ENCODE measurements at regions not wholly inside any gene's neighbourhood (a gene's known extent, or its start where the extent isn't known, plus 50 kb on each side); places are given as distances from the start of the nearest gene placed in this dataset.
"Not testable (repeated sequence)": the region's sequence is repeated elsewhere in the genome, so short reads cannot be mapped to it uniquely, and the experiment has no call there.

DNA sequence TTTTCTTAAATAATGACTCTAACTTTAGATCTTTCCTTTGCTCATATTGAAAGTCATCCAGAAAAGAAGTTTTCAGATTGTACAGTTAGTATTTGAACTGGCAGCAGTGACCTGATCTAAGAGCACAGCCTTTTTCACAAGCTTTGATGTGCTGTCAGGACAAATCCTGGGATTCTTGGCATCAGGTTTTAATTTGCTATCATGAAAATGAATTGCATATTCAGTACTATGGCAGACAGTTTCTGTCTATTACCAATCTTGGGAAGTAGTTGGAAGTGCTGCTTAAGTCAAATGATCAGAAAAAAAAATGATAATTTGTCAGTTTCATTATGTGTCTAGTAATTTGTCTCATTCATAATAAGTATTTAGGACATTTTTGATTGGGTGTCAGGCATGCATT lies 925.6 kb upstream of the ARRDC3 start:
- no peak for TF ChIP-seq CTCF (IDR thresholded peaks at IDR 0.05; ENCODE audit: insufficient read depth, low read depth, low read length)
- no peak overlapping the region for H3K4me3 ChIP-seq (ENCODE audit: low read depth, low read length)
- DNase-seq (ENCODE audit: low read depth) = no peak

- not testable (repeated sequence) for DNase-seq (ENCODE audit: low read depth); H3K4me3 ChIP-seq (ENCODE audit: low read depth, low read length)
Measured at GRCh38 chr5:92302356-92302755, 919.2 kb upstream of the ARRDC3 start.

GRCh38 chr5:92283521-92283920 lies 900.4 kb upstream of the ARRDC3 start:
- no peak for TF ChIP-seq CTCF (IDR thresholded peaks at IDR 0.05; ENCODE audit: insufficient read depth, low read depth, low read length)
- no peak overlapping the region for H3K4me3 ChIP-seq (ENCODE audit: low read depth, low read length)
- no peak for DNase-seq (ENCODE audit: low read depth)

DNA sequence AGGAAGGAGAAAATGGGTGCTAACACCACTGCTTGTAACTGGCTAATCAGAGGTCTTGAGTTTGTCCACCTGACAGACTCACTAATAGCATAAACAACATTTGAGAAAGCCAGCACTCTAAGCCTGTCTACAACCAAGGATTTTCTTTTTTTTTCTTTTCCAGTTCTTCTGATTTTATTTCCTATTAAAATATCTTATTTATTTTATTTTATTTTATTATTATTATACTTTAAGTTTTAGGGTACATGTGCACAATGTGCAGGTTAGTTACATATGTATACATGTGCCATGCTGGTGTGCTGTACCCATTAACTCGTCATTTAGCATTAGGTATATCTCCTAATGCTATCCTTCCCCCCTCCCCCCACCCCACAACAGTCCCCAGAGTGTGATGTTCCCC lies 888.6 kb upstream of the ARRDC3 start:
- DNase-seq (ENCODE audit: low read depth); H3K4me3 ChIP-seq (ENCODE audit: low read depth, low read length): not testable (repeated sequence)

- no peak for TF ChIP-seq CTCF (IDR thresholded peaks at IDR 0.05; ENCODE audit: insufficient read depth, low read depth, low read length)
- H3K4me3 ChIP-seq (ENCODE audit: low read depth, low read length) = no peak overlapping the region
- DNase-seq (ENCODE audit: low read depth) = no peak
Measured at GRCh38 chr5:92268343-92268742, 885.2 kb upstream of the ARRDC3 start.

- H3K4me3 ChIP-seq (ENCODE audit: low read depth, low read length) = no peak overlapping the region
- no peak for DNase-seq (ENCODE audit: low read depth)
- TF ChIP-seq CTCF (IDR thresholded peaks at IDR 0.05; ENCODE audit: insufficient read depth, low read depth, low read length) = no peak
Measured at GRCh38 chr5:92267830-92268229, 884.7 kb upstream of the ARRDC3 start.

GRCh38 chr5:92265804-92266203 lies 882.7 kb upstream of the ARRDC3 start:
- H3K4me3 ChIP-seq (ENCODE audit: low read depth, low read length) = no peak overlapping the region
- TF ChIP-seq CTCF (IDR thresholded peaks at IDR 0.05; ENCODE audit: insufficient read depth, low read depth, low read length) = no peak
- no peak for DNase-seq (ENCODE audit: low read depth)

- not testable (repeated sequence) for DNase-seq (ENCODE audit: low read depth); H3K4me3 ChIP-seq (ENCODE audit: low read depth, low read length)
Measured at GRCh38 chr5:92255605-92256004, 872.5 kb upstream of the ARRDC3 start.

- no peak overlapping the region for H3K4me3 ChIP-seq (ENCODE audit: low read depth, low read length)
- TF ChIP-seq CTCF (IDR thresholded peaks at IDR 0.05; ENCODE audit: insufficient read depth, low read depth, low read length) = no peak
- DNase-seq (ENCODE audit: low read depth) = no peak
Measured at GRCh38 chr5:92248518-92248917, 865.4 kb upstream of the ARRDC3 start.
